HepG2 (cell line): ENCODE measurements at regions not wholly inside any gene's neighbourhood (a gene's known extent, or its start where the extent isn't known, plus 50 kb on each side); places are given as distances from the start of the nearest gene placed in this dataset.

Experiments
- ESRRA ChIP-seq: sonication (generic); formaldehyde crosslinking; IDR thresholded peaks from 2 replicates; pipeline ENCODE4 v1.5.1; 2020; ENCODE audit warnings: mild to moderate bottlenecking, low read depth, missing genetic modification reagents
- FOSL1 ChIP-seq: sonication (generic); formaldehyde crosslinking; IDR thresholded peaks from 2 replicates; pipeline ENCODE4 v1.9.0; 2021; ENCODE audit warnings: missing genetic modification reagents, borderline replicate concordance
- NKX3-1 ChIP-seq: sonication (generic); formaldehyde crosslinking; IDR thresholded peaks from 2 replicates; pipeline ENCODE4 v1.5.0; 2020; ENCODE audit warnings: missing genetic modification reagents
- POLR2A ChIP-seq, 2 experiments: IDR thresholded peaks; 2 replicates each; pipeline ENCODE4 v1.6.1; 2011; ENCODE audit warnings: low read depth in 2 of 2, low read length in 2 of 2, mild to moderate bottlenecking in 1 of 2, moderate library complexity in 1 of 2; ENCODE audit not compliant: insufficient read depth in 1 of 2
- SRF ChIP-seq: IDR thresholded peaks from 2 replicates; pipeline ENCODE4 v1.6.1; 2011; ENCODE audit warnings: mild to moderate bottlenecking, low read depth, low read length, moderate library complexity

DNA sequence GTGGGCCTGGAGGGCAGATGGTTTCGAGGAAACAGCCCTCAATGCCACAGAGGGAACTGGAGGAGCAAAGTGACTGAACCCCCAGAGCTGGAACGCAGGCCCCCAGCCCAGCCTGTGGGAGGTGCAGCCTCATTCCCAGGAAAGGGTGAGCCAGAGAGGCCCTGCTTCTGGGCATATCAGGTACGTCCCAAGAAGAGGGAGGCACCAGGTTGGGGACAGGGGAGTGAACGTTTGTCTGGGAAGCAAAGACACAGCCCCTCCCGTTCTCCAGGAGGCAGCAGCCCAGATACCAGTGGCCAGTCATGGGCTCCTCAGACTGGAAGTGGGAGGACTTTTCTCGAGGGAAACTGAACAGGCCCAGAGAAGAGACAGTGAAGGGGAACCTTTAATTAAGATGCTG is 74.3 kb upstream of the RET start:
- TF ChIP-seq FOSL1 (CRISPR knock-in tag) = no peak
- TF ChIP-seq POLR2A (IDR thresholded peaks at IDR 0.05; ENCODE audit: insufficient read depth in 1 of 2, low read depth in 2 of 2, low read length in 2 of 2) = no peak
- no peak for TF ChIP-seq SRF
- TF ChIP-seq ESRRA (CRISPR knock-in tag) = no peak
- no peak for TF ChIP-seq NKX3-1 (CRISPR knock-in tag)
